B cell (primary cell): ENCODE measurements at regions not wholly inside any gene's neighbourhood (a gene's known extent, or its start where the extent isn't known, plus 50 kb on each side); places are given as distances from the start of the nearest gene placed in this dataset.

Experiments used
- ATAC-seq: fragments of 200-7000 bp; cut with Tn5 transposase; one replicate; pipeline ENCODE4 v1.10.0; 2021; ENCODE audit warnings: low read depth, mild to moderate bottlenecking, moderate number of reproducible peaks, moderate library complexity
- CTCF ChIA-PET: fragments of 350-600 bp; sonication (Branson Sonifier 250); formaldehyde crosslinking; loops from one replicate; lab custom pipeline; 2021; ENCODE audit warnings: antibody characterized with exemption, inconsistent platforms; lab: Charles Lee
- POLR2A ChIA-PET: fragments of 350-600 bp; sonication (Branson Sonifier 250); formaldehyde crosslinking; loops from one replicate; lab custom pipeline; 2021; ENCODE audit warnings: antibody characterized with exemption; lab: Charles Lee
- DNase-seq: peaks from one replicate; pipeline ENCODE4 v3.0.0; 2013
- H2AFZ ChIP-seq: 2 replicates; pipeline ENCODE4 v1.6.1; 2012; ENCODE audit warnings: mild to moderate bottlenecking, low read depth, low read length; ENCODE audit not compliant: insufficient read depth, poor library complexity, severe bottlenecking
- H3K27ac ChIP-seq, 2 donors: 1 replicate in 1 of 2; 2 replicates in 1 of 2; pipeline ENCODE4 v1.5.1; 2012 to 2013; ENCODE audit warnings: low read length in 2 of 2, mild to moderate bottlenecking in 2 of 2, moderate library complexity in 1 of 2
- H3K27me3 ChIP-seq, 4 experiments: fragments of 200-600 bp in 1 of 4; sonication (generic) in 1 of 4; replicated peaks in 1 of 4; 1 replicate in 2 of 4; 2 replicates in 2 of 4; pipeline versions ENCODE4 v1.6.1 to v1.7.0; 2013 to 2016; ENCODE audit warnings: low read length in 3 of 4, mild to moderate bottlenecking in 2 of 4, mixed read lengths in 1 of 4, moderate library complexity in 1 of 4; ENCODE audit not compliant: insufficient read depth in 4 of 4, control insufficient read depth in 3 of 4; ENCODE audit errors: control extremely low read depth in 1 of 4
- H3K36me3 ChIP-seq, 2 experiments: replicated peaks in 1 of 2; 1 replicate in 1 of 2; 2 replicates in 1 of 2; pipeline versions ENCODE4 v1.6.1 to v1.7.1; 2013; ENCODE audit warnings: low read length in 1 of 2; ENCODE audit not compliant: insufficient read depth in 2 of 2, control insufficient read depth in 1 of 2; ENCODE audit errors: control extremely low read depth in 1 of 2, extremely low read depth in 1 of 2
- H3K4me1 ChIP-seq, 2 donors: fragments of 200-600 bp in 1 of 2; sonication (generic) in 1 of 2; 1 replicate in 1 of 2; 2 replicates in 1 of 2; pipeline versions ENCODE4 v1.5.1 to v1.6.1; 2013 to 2017; ENCODE audit warnings: low read length in 2 of 2; ENCODE audit not compliant: control insufficient read depth in 2 of 2, insufficient read depth in 2 of 2
- H3K4me2 ChIP-seq: replicated peaks from 2 replicates; pipeline ENCODE3; 2012; ENCODE audit warnings: mild to moderate bottlenecking, low read depth, low read length; ENCODE audit not compliant: poor library complexity, severe bottlenecking
- H3K4me3 ChIP-seq, 5 experiments: fragments of 200-600 bp in 1 of 5; sonication (generic) in 1 of 5; 1 replicate in 3 of 5; 2 replicates in 2 of 5; pipeline versions ENCODE4 v1.5.1 to v1.7.0; 2011 to 2016; ENCODE audit warnings: low read length in 4 of 5, mild to moderate bottlenecking in 4 of 5, low read depth in 2 of 5, control low read depth in 1 of 5, moderate library complexity in 1 of 5; ENCODE audit not compliant: insufficient read depth in 1 of 5; ENCODE audit errors: control extremely low read depth in 1 of 5, extremely low read depth in 1 of 5
- H3K79me2 ChIP-seq: fragments of 200-600 bp; sonication (generic); one replicate; pipeline ENCODE4 v1.6.0; 2016; ENCODE audit warnings: low read length; ENCODE audit not compliant: control insufficient read depth, insufficient read depth
- H3K9ac ChIP-seq: fragments of 200-600 bp; sonication (generic); 2 replicates; pipeline ENCODE4 v1.6.1; 2017; ENCODE audit warnings: mild to moderate bottlenecking, low read length, moderate library complexity
- H3K9me3 ChIP-seq, 3 donors: one replicate each; pipeline versions ENCODE4 v1.6.1 to v1.7.1; 2013; ENCODE audit warnings: low read length in 2 of 3; ENCODE audit not compliant: control insufficient read depth in 2 of 3, insufficient read depth in 1 of 3; ENCODE audit errors: control extremely low read depth in 1 of 3
- H4K20me1 ChIP-seq: 2 replicates; pipeline ENCODE4 v1.6.0; 2012; ENCODE audit warnings: mild to moderate bottlenecking, low read length; ENCODE audit not compliant: insufficient read depth, control insufficient read depth, poor library complexity, severe bottlenecking
- H3K27ac Mint-ChIP-seq: one replicate; pipeline ENCODE4 v1.8.0; 2021; ENCODE audit warnings: mixed read lengths
- H3K27me3 Mint-ChIP-seq: one replicate; pipeline ENCODE4 v1.8.0; 2021; ENCODE audit warnings: mixed read lengths
- H3K4me1 Mint-ChIP-seq: one replicate; pipeline ENCODE4 v1.8.0; 2021; ENCODE audit warnings: mixed read lengths
- H3K4me3 Mint-ChIP-seq: one replicate; pipeline ENCODE4 v1.8.0; 2021; ENCODE audit warnings: mixed read lengths
- H3K9me3 Mint-ChIP-seq: one replicate; pipeline ENCODE4 v1.8.0; 2022; ENCODE audit warnings: mixed read lengths; ENCODE audit not compliant: insufficient read depth
- EZH2 ChIP-seq: IDR thresholded peaks from 2 replicates; pipeline ENCODE4 v1.6.1; 2012; ENCODE audit warnings: borderline replicate concordance, low read depth, mild to moderate bottlenecking, moderate library complexity, low read length; ENCODE audit not compliant: insufficient read depth, poor library complexity, severe bottlenecking
- WGBS: methylation state at CpG from one replicate; pipeline ENCODE4 v1.1.5; 2013; ENCODE audit warnings: missing lambda C conversion rate; ENCODE audit not compliant: insufficient coverage; 5-methylcytosine and 5-hydroxymethylcytosine counted together
- intact Hi-C: fragments of 100-400 bp; cut with micrococcal nuclease; formaldehyde crosslinking; loops from one replicate; pipeline ENCODE4 v1.10.0; 2022
- TF ChIP-seq, protein P1 (sequence below): fragments of 200-600 bp; IDR thresholded peaks from one replicate; pipeline ENCODE4 v1.8.0; 2022; ENCODE audit warnings: antibody characterized with exemption, mild to moderate bottlenecking

DNA sequence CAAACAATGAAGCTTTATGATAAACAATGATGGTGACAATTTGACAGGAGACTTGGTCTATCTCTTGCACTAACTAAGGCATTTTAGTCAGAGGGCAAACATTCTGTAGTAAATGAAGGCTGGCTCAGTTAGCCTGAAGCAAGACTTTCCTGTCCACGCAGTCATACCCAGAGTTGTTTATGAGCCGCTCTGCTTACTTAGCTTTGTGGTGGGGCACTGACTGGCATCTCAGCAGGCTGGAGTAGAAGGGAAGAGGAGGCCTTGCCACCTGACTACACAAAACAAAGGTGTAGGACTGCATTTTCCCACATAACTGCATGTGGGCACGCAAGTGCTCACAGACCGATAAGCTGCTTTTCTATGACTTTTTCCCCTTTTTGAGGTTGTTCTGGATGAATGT lies 133.7 kb upstream of the EPB41L4A start:
- Histone ChIP-seq H3K4me2 (no peak overlapping the region), H4K20me1 (no peaks in the 10 kb centered on the region), H3K4me3 (no peak overlapping the region), H3K9me3 (no peaks in the 10 kb centered on the region), H3K79me2 (no peaks in the 10 kb centered on the region), H3K36me3 (no peaks in the 10 kb centered on the region), H3K4me1 (peaks cover 15 to 18% of the 10 kb centered on the region in 2 donors), H3K27ac (no peak overlapping the region), H3K9ac (no peak overlapping the region), H3K27me3 (no peaks in the 10 kb centered on the region), H2AFZ (peak overlapping the region; percentile 11)
- Mint-ChIP-seq H3K27me3 (no peaks in the 10 kb centered on the region), H3K4me3 (no peak overlapping the region), H3K4me1 (peaks cover 26% of the 10 kb centered on the region), H3K9me3 (no peaks in the 10 kb centered on the region), H3K27ac (no peak overlapping the region)
- TF ChIP-seq, protein P1, sequence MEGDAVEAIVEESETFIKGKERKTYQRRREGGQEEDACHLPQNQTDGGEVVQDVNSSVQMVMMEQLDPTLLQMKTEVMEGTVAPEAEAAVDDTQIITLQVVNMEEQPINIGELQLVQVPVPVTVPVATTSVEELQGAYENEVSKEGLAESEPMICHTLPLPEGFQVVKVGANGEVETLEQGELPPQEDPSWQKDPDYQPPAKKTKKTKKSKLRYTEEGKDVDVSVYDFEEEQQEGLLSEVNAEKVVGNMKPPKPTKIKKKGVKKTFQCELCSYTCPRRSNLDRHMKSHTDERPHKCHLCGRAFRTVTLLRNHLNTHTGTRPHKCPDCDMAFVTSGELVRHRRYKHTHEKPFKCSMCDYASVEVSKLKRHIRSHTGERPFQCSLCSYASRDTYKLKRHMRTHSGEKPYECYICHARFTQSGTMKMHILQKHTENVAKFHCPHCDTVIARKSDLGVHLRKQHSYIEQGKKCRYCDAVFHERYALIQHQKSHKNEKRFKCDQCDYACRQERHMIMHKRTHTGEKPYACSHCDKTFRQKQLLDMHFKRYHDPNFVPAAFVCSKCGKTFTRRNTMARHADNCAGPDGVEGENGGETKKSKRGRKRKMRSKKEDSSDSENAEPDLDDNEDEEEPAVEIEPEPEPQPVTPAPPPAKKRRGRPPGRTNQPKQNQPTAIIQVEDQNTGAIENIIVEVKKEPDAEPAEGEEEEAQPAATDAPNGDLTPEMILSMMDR = no peak
- no peak for TF ChIP-seq EZH2
- WGBS = 70% methylated on average over 2 of the region's 4 CpGs
- ChIA-PET POLR2A (no interaction called here), CTCF (interaction anchor here (0.6 to 8.5 kb wide), 20 partner anchors 12 to 409 kb away, joined by 3 to 190 read pairs (median 4); no protein-coding TSS in a partner anchor)
- intact Hi-C loops = loop anchor here (10.0 kb wide), 1 partner anchor 782 kb away; no protein-coding TSS in a partner anchor
- no peak for ATAC-seq
- no peak for DNase-seq

- WGBS = 74% methylated on average over 11 of the region's 13 CpGs
- no peak overlapping the region for H3K27ac Mint-ChIP-seq
- CTCF ChIA-PET = interaction anchor here (0.7 to 8.5 kb wide), 6 partner anchors 15 to 294 kb away, joined by 4 to 190 read pairs (median 4); no protein-coding TSS in a partner anchor
Measured at GRCh38 chr5:112554101-112554977, 135.3 kb upstream of the EPB41L4A start.

More at GRCh38 chr5:112554101-112554977, 135.3 kb upstream of the EPB41L4A start:
- no peaks in the 10 kb centered on the region for H3K79me2 ChIP-seq
- no peaks in the 10 kb centered on the region for H3K27me3 ChIP-seq
- DNase-seq (no peak), ATAC-seq (no peak)
- no peak overlapping the region for H2AFZ ChIP-seq
- H3K4me3 ChIP-seq = no peak overlapping the region
- H3K9me3 Mint-ChIP-seq = no peaks in the 10 kb centered on the region
- H3K27ac ChIP-seq = no peak overlapping the region
- no peaks in the 10 kb centered on the region for H3K27me3 Mint-ChIP-seq
- H3K4me1 ChIP-seq = peaks cover 7 to 11% of the 10 kb centered on the region in 2 donors
- peaks cover 13% of the 10 kb centered on the region for H3K4me1 Mint-ChIP-seq
- no peaks in the 10 kb centered on the region for H4K20me1 ChIP-seq
- H3K4me2 ChIP-seq = no peak overlapping the region
- no peaks in the 10 kb centered on the region for H3K9me3 ChIP-seq
- POLR2A ChIA-PET = no interaction called here
- TF ChIP-seq, protein P1 = no peak
- no peak for TF ChIP-seq EZH2
- H3K4me3 Mint-ChIP-seq = no peak overlapping the region
- no peak overlapping the region for H3K9ac ChIP-seq
- intact Hi-C loops = loop anchor here (10.0 kb wide), 1 partner anchor 780 kb away; no protein-coding TSS in a partner anchor
- H3K36me3 ChIP-seq = no peaks in the 10 kb centered on the region
